ENCODE measurements at regions not wholly inside any gene's neighbourhood (a gene's known extent, or its start where the extent isn't known, plus 50 kb on each side); places are given as distances from the start of the nearest gene placed in this dataset.

DNA sequence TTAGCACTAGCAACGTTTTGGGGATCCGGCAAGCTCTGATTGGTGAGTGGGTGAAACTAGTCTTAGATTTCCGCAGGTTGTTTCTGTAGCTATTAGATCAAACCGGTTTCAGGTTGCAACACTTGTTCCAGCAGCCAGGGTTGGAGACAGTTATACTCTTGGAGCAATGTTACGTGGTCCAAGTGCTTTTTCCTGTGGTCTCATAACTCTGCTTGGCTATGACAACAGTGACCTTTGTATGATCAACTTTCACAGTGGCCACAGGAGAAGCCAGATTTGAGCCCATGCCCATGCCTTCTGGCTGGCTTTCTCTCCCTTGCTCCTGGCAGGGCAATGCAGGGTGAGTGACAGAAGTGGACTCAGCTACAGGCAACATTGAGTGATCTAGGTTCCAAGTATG, 84.5 kb upstream of the TAF1B start:
- Mint-ChIP-seq H3K4me3 (ENCODE audit: low read depth, unreplicated experiment) (no peak overlapping the region), H3K27me3 (ENCODE audit: unreplicated experiment) (peaks cover 15% of the 10 kb centered on the region), H3K36me3 (ENCODE audit: insufficient read depth, unreplicated experiment) (peaks cover 9% of the 10 kb centered on the region), H3K4me1 (ENCODE audit: low read depth, unreplicated experiment) (peaks cover 18% of the 10 kb centered on the region), H3K9me3 (ENCODE audit: low read depth, unreplicated experiment) (no peaks in the 10 kb centered on the region), H3K27ac (ENCODE audit: unreplicated experiment) (no peak overlapping the region)
- DNase-seq: no peak
- intact Hi-C loops (cut with micrococcal nuclease; ENCODE audit: unreplicated experiment): no loop called here
- TF ChIP-seq CTCF (IDR thresholded peaks at IDR 0.05; ENCODE audit: unreplicated experiment): no peak
- CTCF ChIA-PET: no interaction called here
- no TSS peak for BruUV-seq (replicated peaks)

DNA sequence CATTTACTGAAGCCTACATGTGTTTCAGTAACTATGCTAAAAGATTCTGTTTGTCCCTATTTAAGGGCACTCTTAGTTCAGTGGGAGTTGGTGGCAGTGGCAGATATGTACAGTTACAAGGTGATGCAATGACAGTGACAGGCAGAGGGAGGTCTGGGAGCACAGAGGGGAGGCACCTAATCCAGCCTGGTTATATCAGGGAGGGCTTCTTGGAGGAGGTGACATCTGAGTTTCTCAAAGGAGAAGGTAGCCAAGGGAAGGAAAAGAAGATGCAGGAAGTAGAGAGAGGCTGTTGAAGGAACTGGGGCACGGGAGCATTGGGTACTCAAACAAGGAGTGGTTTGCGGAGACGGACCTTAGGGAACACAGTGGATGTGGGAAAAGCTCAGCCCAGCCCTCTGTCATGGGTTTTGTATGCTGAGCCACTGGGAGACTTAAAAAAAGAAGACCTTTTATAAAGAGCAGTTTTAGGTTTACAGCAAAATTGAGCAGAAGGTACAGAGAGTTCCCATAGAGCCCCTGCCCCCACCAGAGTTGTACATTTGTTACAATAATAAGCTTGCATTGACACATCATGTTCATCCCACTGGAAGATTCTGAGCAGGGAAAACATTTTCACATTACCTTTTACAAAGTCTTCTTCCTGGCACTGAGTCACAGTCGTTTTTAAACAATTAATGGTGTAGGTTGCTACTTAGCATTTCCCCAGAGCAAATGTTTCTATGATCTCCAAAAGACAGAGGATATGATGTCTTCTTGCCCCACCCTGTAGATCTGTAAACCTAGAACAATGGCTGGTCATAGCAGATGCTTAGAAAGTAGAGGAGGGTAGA, 83.0 kb upstream of the TAF1B start:
- H3K4me1 Mint-ChIP-seq (ENCODE audit: low read depth, unreplicated experiment): peaks cover 24% of the 10 kb centered on the region
- CTCF ChIA-PET: no interaction called here
- TF ChIP-seq CTCF (IDR thresholded peaks at IDR 0.05; ENCODE audit: unreplicated experiment): no peak

DNA sequence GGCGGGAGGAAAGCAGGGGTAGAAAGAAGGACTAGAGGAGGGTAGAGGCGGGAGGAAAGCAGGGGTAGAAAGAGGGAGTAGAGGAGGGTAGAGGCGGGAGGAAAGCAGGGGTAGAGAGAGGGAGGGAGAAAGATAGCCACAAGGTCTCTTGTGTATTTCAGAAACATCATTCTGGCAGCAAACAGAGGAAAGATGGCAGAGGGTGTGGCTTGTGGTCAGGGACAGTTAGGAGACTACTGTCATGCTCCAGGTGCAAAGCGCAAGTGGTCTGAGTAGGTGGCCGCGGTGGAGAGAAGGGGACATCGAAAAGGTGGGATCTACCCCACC, 82.4 kb upstream of the TAF1B start:
- H3K4me3 Mint-ChIP-seq (ENCODE audit: low read depth, unreplicated experiment): no peak overlapping the region
- no peak for DNase-seq
- H3K9me3 Mint-ChIP-seq (ENCODE audit: low read depth, unreplicated experiment): no peaks in the 10 kb centered on the region
- no peak for TF ChIP-seq CTCF (IDR thresholded peaks at IDR 0.05; ENCODE audit: unreplicated experiment)
- no peaks in the 10 kb centered on the region for H3K36me3 Mint-ChIP-seq (ENCODE audit: insufficient read depth, unreplicated experiment)
- peaks cover 25% of the 10 kb centered on the region for H3K4me1 Mint-ChIP-seq (ENCODE audit: low read depth, unreplicated experiment)
- peaks cover 15% of the 10 kb centered on the region for H3K27me3 Mint-ChIP-seq (ENCODE audit: unreplicated experiment)
- CTCF ChIA-PET: no interaction called here
- intact Hi-C loops (cut with micrococcal nuclease; ENCODE audit: unreplicated experiment): no loop called here
- H3K27ac Mint-ChIP-seq (ENCODE audit: unreplicated experiment): no peak overlapping the region
- no TSS peak for BruUV-seq (replicated peaks)

More for the DNA sequence above, 83.0 kb upstream of the TAF1B start:
- intact Hi-C loops (cut with micrococcal nuclease; ENCODE audit: unreplicated experiment): no loop called here
- no peak overlapping the region for H3K4me3 Mint-ChIP-seq (ENCODE audit: low read depth, unreplicated experiment)
- H3K36me3 Mint-ChIP-seq (ENCODE audit: insufficient read depth, unreplicated experiment): no peaks in the 10 kb centered on the region
- no TSS peak for BruUV-seq (replicated peaks)
- peaks cover 15% of the 10 kb centered on the region for H3K27me3 Mint-ChIP-seq (ENCODE audit: unreplicated experiment)
- H3K27ac Mint-ChIP-seq (ENCODE audit: unreplicated experiment): no peak overlapping the region
- no peak for DNase-seq
- H3K9me3 Mint-ChIP-seq (ENCODE audit: low read depth, unreplicated experiment): no peaks in the 10 kb centered on the region

GRCh38 chr2:9761577-9761976, 81.7 kb upstream of the TAF1B start:
- peaks cover 25% of the 10 kb centered on the region for H3K4me1 Mint-ChIP-seq (ENCODE audit: low read depth, unreplicated experiment)
- no peaks in the 10 kb centered on the region for H3K36me3 Mint-ChIP-seq (ENCODE audit: insufficient read depth, unreplicated experiment)
- no TSS peak for BruUV-seq (replicated peaks)
- no peak for TF ChIP-seq CTCF (IDR thresholded peaks at IDR 0.05; ENCODE audit: unreplicated experiment)
- intact Hi-C loops (cut with micrococcal nuclease; ENCODE audit: unreplicated experiment): no loop called here
- H3K27me3 Mint-ChIP-seq (ENCODE audit: unreplicated experiment): peaks cover 15% of the 10 kb centered on the region
- H3K27ac Mint-ChIP-seq (ENCODE audit: unreplicated experiment): no peak overlapping the region
- no peak for DNase-seq
- CTCF ChIA-PET: interaction anchor here (0.9 kb wide), 1 partner anchor 14 kb away, joined by 3 read pairs; no protein-coding TSS in a partner anchor
- no peak overlapping the region for H3K4me3 Mint-ChIP-seq (ENCODE audit: low read depth, unreplicated experiment)
- no peaks in the 10 kb centered on the region for H3K9me3 Mint-ChIP-seq (ENCODE audit: low read depth, unreplicated experiment)

Data from Calu3 (cell line).